AG04450 (cell line): ENCODE measurements at regions not wholly inside any gene's neighbourhood (a gene's known extent, or its start where the extent isn't known, plus 50 kb on each side); places are given as distances from the start of the nearest gene placed in this dataset.

Experiments used
- CTCF ChIA-PET: fragments of 300-600, 350-600 bp; formaldehyde crosslinking; extraction: SDS; loops from one replicate; lab custom pipeline; 2022; ENCODE audit warnings: antibody characterized with exemption, inconsistent platforms; lab: Charles Lee
- POLR2A ChIA-PET: fragments of 350-600 bp; formaldehyde crosslinking; extraction: SDS; loops from one replicate; lab custom pipeline; 2021; ENCODE audit warnings: antibody characterized with exemption, inconsistent platforms; lab: Yijun Ruan, JAX
- DNase-seq: peaks from one replicate; pipeline ENCODE4 v3.0.0-alpha.2; 2011; ENCODE audit warnings: low read depth, low spot score
- H3K27ac ChIP-seq: one replicate; pipeline ENCODE4 v1.5.1; 2012; ENCODE audit warnings: low read depth, low read length, control low read depth
- H3K27me3 ChIP-seq: one replicate; pipeline ENCODE4 v1.6.0; 2012; ENCODE audit warnings: low read length; ENCODE audit not compliant: control insufficient read depth, insufficient read depth
- H3K4me3 ChIP-seq: 2 replicates; pipeline ENCODE4 v1.5.1; 2011; ENCODE audit warnings: mild to moderate bottlenecking, low read depth, low read length, control low read depth
- H3K9me3 ChIP-seq: 2 replicates; pipeline ENCODE4 v1.5.1; 2012; ENCODE audit warnings: low read length; ENCODE audit not compliant: control insufficient read depth, insufficient read depth
- TF ChIP-seq, protein P1 (sequence below): IDR thresholded peaks from 2 replicates; pipeline ENCODE4 v1.5.1; 2011; ENCODE audit warnings: low read depth, low read length, control low read depth, inconsistent platforms

GRCh38 chr5:165108809-165109208 lies 1603.4 kb downstream of the MAT2B start:
- ChIA-PET CTCF (no interaction called here), POLR2A (no interaction called here)
- DNase-seq: no peak
- H3K27ac ChIP-seq: no peak overlapping the region
- H3K9me3 ChIP-seq: no peaks in the 10 kb centered on the region; the same call in 1 of the 2 replicates
- TF ChIP-seq, protein P1, sequence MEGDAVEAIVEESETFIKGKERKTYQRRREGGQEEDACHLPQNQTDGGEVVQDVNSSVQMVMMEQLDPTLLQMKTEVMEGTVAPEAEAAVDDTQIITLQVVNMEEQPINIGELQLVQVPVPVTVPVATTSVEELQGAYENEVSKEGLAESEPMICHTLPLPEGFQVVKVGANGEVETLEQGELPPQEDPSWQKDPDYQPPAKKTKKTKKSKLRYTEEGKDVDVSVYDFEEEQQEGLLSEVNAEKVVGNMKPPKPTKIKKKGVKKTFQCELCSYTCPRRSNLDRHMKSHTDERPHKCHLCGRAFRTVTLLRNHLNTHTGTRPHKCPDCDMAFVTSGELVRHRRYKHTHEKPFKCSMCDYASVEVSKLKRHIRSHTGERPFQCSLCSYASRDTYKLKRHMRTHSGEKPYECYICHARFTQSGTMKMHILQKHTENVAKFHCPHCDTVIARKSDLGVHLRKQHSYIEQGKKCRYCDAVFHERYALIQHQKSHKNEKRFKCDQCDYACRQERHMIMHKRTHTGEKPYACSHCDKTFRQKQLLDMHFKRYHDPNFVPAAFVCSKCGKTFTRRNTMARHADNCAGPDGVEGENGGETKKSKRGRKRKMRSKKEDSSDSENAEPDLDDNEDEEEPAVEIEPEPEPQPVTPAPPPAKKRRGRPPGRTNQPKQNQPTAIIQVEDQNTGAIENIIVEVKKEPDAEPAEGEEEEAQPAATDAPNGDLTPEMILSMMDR: no peak
- H3K27me3 ChIP-seq: no peaks in the 10 kb centered on the region
- H3K4me3 ChIP-seq: no peak overlapping the region

- Histone ChIP-seq H3K4me3 (no peak overlapping the region), H3K27ac (no peak overlapping the region), H3K27me3 (no peaks in the 10 kb centered on the region), H3K9me3 (peaks cover 4% of the 10 kb centered on the region)
- TF ChIP-seq, protein P1: no peak
- DNase-seq: no peak
- ChIA-PET POLR2A (no interaction called here), CTCF (no interaction called here)
Measured at GRCh38 chr5:165119175-165119574, 1613.8 kb downstream of the MAT2B start.

DNA sequence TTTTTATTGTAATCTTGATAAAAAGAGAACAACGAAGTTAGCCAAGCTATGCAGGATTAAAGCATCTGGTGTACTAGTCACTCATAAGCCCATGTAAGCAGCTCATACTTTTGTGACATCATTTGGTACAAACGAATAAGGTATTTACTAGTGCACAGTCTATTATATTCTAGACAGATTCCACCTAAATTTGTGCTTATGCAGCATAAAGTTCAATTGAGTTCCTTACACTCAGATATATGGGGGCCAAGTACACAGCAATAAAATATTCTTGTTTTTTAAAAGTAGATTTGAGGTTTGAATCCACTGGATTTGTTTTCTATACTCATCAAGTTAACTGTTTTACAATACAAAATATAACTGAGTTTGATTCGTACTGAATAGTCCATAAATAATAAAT lies 1621.2 kb downstream of the MAT2B start:
- TF ChIP-seq, protein P1: no peak
- Histone ChIP-seq H3K4me3 (no peak overlapping the region), H3K9me3 (no peaks in the 10 kb centered on the region), H3K27ac (no peak overlapping the region), H3K27me3 (no peaks in the 10 kb centered on the region)
- POLR2A ChIA-PET: no interaction called here
- CTCF ChIA-PET: no interaction called here
- no peak for DNase-seq

GRCh38 chr5:165127941-165128340 lies 1622.5 kb downstream of the MAT2B start:
- no peak overlapping the region for H3K27ac ChIP-seq
- H3K4me3 ChIP-seq: no peak overlapping the region
- DNase-seq: no peak
- ChIA-PET POLR2A (no interaction called here), CTCF (no interaction called here)
- no peaks in the 10 kb centered on the region for H3K27me3 ChIP-seq
- no peaks in the 10 kb centered on the region for H3K9me3 ChIP-seq
- TF ChIP-seq, protein P1: no peak

- no peak for DNase-seq
- no peaks in the 10 kb centered on the region for H3K27me3 ChIP-seq
- no peak overlapping the region for H3K27ac ChIP-seq
- TF ChIP-seq, protein P1: no peak
- no peaks in the 10 kb centered on the region for H3K9me3 ChIP-seq
- ChIA-PET CTCF (no interaction called here), POLR2A (no interaction called here)
- H3K4me3 ChIP-seq: no peak overlapping the region
Measured at GRCh38 chr5:165130656-165131055, 1625.2 kb downstream of the MAT2B start.
